ENCODE measurements at regions not wholly inside any gene's neighbourhood (a gene's known extent, or its start where the extent isn't known, plus 50 kb on each side); places are given as distances from the start of the nearest gene placed in this dataset.

DNA sequence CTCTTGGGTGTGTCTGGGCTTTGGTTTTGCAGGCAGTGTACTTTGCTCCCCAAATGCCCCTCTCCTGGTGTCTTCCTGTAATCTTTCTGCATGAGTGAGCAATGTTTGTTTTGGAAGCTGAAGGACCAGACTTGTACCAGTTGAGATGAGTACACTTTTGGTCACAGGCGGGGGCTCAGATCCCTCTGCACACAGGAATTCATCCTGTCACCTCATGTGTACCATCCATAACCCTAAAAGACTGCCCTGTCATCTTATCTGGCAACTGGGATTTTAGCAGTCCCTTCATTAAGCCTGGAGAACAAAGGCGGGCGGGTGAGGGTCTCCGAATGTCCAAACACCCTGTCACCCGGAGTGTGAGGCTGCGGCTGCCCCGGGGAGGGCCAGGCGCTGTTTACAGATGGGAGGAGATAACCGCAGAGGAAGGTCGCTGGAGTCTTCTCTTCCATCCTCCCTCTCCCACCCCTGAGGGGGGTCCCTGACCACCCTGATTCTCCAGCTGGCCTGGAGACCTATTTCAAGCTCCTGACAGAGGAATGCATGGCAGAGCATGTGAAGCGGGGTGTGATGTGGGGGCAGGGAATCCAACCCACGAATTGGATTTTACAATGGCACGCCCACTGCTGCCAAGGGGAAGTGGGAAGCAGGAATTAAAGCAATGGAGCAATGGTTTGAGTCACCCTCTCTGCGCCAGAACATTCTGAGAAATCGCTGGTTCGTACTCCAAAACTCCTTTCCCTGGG is 158.2 kb upstream of the MYCN start:
- peaks cover 3 to 7% of the 10 kb centered on the region in 2 donors for H3K4me1 ChIP-seq (replicated peaks in 1 of 2)
- H3K27ac ChIP-seq = no peak overlapping the region
- 0 to 85% (median 63%) methylated on average over 1 to 9 of the region's 16 CpGs; no CpG with 5 or more reads in 4 of the 10 experiments for WGBS, 10 experiments
- ATAC-seq (replicated peaks in 6 of 8) = no peak
- in situ Hi-C loops (cut with MboI; ENCODE audit: low pct_unique_long_range_greater_than_20kb in 2 of 9, low sequenced_read_pairs in 9 of 9, unreplicated experiment in 9 of 9) = no loop called here
- no peak overlapping the region for H3K4me3 ChIP-seq

DNA sequence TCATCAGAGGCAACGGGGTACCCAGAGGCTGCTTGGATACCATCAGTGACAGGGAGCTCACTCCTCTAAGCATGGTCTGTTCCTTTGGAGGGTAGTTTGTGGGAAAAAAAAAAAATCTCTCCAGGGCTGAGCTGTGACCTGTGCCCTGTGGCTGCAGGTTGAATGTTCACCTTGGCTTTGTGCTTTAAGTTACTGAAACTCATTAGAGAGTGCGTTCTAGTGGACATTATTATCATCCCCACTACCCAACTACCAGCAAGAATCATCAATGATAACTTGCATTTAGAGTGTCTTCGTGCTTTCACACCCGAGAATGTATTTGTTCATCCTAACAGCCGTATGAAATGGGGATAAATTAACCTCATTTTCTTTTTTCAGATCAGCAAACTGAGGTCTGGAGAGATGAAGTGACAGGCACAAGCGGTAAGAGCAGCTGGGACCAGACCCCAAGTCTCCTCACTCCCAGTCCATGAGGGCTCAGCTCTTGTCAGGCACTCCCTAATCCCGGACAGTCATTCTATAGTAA is 157.5 kb upstream of the MYCN start:
- no peak for ATAC-seq (replicated peaks in 6 of 8)
- no peak overlapping the region for H3K4me3 ChIP-seq
- peaks cover 3 to 7% of the 10 kb centered on the region in 2 donors for H3K4me1 ChIP-seq (replicated peaks in 1 of 2)
- WGBS, 10 experiments = 25 to 96% (median 90%) methylated on average over 2 to 6 of the region's 7 CpGs; no CpG with 5 or more reads in 3 of the 10 experiments
- H3K27ac ChIP-seq = no peak overlapping the region
- in situ Hi-C loops (cut with MboI; ENCODE audit: low pct_unique_long_range_greater_than_20kb in 2 of 9, low sequenced_read_pairs in 9 of 9, unreplicated experiment in 9 of 9) = no loop called here

DNA sequence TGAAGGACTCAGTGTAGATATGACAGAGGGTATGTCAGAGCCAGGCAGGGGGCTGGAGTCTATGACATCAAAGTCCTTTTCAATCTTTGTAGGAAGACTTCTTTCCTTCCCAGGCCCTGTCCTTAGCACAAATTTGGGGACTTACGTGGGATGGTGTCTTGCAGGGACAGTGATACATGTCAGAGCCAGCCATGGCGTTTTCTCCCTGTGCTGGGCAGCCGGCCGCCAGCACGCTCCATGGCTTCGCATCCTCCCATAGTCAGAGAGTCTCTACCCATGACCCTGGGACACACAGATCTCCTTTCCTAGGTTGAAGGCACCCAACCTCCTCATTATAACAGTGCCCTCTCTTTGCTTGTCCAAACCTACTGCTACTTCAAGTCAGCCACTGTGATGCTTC is 156.9 kb upstream of the MYCN start:
- 20 to 100% (median 98%) methylated on average over 1 to 5 of the region's 6 CpGs; no CpG with 5 or more reads in 6 of the 10 experiments for WGBS, 10 experiments
- no peak overlapping the region for H3K27ac ChIP-seq
- peaks cover 3 to 12% of the 10 kb centered on the region in 2 donors for H3K4me1 ChIP-seq (replicated peaks in 1 of 2)
- ATAC-seq (replicated peaks in 6 of 8) = no peak
- no peak overlapping the region for H3K4me3 ChIP-seq
- in situ Hi-C loops (cut with MboI; ENCODE audit: low pct_unique_long_range_greater_than_20kb in 2 of 9, low sequenced_read_pairs in 9 of 9, unreplicated experiment in 9 of 9) = no loop called here

DNA sequence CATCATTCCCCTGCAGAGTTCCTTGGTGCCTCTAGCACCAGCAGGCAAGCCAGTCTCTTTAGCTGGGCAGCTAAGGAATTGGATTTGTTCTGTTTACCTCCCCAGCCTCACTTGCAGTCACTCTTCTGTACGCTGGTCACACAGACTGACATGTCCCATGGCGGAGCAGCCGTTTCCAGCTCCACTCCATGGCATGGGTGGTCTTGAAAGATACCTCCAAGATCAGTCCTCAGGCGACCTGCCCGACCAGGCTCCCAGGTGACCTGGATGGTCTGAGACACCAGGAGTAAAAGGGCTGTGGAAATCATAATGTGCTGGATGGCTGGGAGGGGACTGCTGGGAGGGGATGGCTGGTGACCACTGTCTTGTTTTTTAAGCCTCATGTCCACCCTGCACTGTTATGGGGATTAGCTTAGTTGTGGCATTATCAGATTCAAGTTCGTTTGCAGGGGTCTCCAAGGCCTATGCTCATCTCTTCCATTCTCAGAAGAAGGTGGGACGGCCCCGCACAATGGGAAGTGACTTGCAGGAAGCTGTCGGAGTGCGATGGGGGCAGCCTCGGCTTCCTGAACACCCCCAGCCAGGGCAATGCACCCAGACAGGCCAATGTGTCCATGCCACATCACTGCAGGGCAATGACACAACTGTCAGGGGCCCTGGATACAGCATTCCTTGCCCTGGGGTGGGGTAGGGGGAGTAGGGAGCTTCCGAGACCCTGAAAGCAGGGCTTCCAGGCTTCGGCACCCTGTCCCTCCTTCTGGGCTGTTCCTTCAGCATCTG is 156.1 kb upstream of the MYCN start:
- WGBS, 10 experiments = 60 to 100% (median 73%) methylated on average over 1 to 4 of the region's 13 CpGs; no CpG with 5 or more reads in 4 of the 10 experiments
- no peak for ATAC-seq (replicated peaks in 6 of 8)
- Histone ChIP-seq H3K4me3 (no peak overlapping the region), H3K27ac (no peak overlapping the region), H3K4me1 (replicated peaks in 1 of 2) (peaks cover 3 to 12% of the 10 kb centered on the region in 2 donors)
- in situ Hi-C loops (cut with MboI; ENCODE audit: low pct_unique_long_range_greater_than_20kb in 2 of 9, low sequenced_read_pairs in 9 of 9, unreplicated experiment in 9 of 9) = no loop called here

DNA sequence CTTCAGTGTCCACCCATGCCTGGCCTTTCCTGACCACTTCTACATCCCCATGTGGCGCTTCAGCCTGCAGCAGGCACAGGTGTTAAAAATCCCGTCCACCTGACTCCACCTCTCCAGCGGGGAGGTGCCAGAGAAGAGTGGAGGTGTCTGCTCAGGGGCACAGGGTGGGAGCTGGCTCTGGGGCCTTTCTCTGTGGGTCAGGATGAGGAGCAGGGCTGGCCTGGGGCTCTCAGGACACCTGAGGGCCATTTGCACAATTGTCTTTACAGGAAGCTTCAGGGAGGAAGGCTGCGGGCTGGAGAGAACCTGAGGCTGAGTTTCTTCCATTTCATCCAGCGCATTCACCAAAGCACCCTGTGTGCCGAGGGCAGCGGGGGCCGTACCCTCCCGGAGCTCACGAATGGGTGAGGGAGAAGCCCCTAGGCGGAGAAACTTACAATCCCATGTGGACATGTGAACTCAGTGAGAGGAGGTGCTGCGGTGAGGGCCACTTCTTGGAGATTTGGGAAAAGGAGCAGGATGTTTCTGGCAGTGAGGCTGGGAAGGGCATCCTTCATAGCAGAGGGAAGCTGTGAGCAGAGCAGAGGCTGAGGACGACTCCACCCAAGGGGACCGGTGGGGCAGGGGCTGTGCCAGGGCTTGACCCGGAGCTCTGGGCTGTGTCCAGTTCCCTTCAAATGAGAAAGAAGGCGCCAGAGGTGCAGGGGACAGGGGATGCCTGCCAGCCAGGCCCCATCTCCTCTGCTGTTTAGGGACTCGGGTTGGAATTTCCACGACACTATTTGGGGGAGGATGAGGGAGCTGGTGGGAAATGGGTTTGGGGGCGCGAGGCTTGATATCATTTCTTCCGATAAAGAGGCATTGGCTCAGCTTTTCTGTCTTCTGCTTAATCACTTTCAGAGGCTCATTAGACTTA is 155.2 kb upstream of the MYCN start:
- Histone ChIP-seq H3K27ac (no peak overlapping the region), H3K4me1 (replicated peaks in 1 of 2) (peaks cover 2 to 12% of the 10 kb centered on the region in 2 donors), H3K4me3 (no peak overlapping the region)
- WGBS, 10 experiments = 5 to 97% (median 80%) methylated on average over 1 to 7 of the region's 21 CpGs; no CpG with 5 or more reads in 3 of the 10 experiments
- ATAC-seq (replicated peaks in 6 of 8) = no peak
- in situ Hi-C loops (cut with MboI; ENCODE audit: low pct_unique_long_range_greater_than_20kb in 2 of 9, low sequenced_read_pairs in 9 of 9, unreplicated experiment in 9 of 9) = no loop called here

GRCh38 chr2:15786003-15786654 is 154.2 kb upstream of the MYCN start:
- Histone ChIP-seq H3K4me3 (no peak overlapping the region), H3K27ac (no peak overlapping the region), H3K4me1 (replicated peaks in 1 of 2) (peaks cover 0 to 9% of the 10 kb centered on the region in 2 donors)
- 9 to 100% (median 94%) methylated on average over 1 to 8 of the region's 11 CpGs for WGBS, 10 experiments
- in situ Hi-C loops (cut with MboI; ENCODE audit: low pct_unique_long_range_greater_than_20kb in 2 of 9, low sequenced_read_pairs in 9 of 9, unreplicated experiment in 9 of 9) = no loop called here
- ATAC-seq (replicated peaks in 6 of 8) = no peak

DNA sequence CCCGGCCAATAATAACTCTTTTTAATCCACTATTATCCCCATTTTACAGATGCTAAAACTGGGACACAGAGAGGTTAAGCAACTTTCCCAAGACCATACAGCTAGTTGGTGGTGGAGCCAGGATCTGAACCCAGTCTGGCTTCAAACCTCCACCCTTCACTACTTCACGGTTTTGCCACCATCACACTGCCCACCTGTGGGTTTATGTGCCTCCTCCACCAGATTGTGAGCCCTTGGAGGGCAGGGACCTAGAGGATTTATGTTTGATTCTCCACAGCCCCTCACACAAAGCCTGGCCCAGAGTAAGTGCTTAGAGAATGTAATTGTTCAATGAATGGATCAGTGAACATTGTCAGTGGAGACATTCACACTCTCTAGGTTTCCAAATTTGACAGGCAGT is 153.4 kb upstream of the MYCN start:
- H3K4me1 ChIP-seq (replicated peaks in 1 of 2) = peaks cover 0 to 8% of the 10 kb centered on the region in 2 donors
- WGBS, 10 experiments = 100% methylated on average over 1 of the region's 2 CpGs; no CpG with 5 or more reads in 8 of the 10 experiments
- no peak for ATAC-seq (replicated peaks in 6 of 8)
- H3K27ac ChIP-seq = no peak overlapping the region
- in situ Hi-C loops (cut with MboI; ENCODE audit: low pct_unique_long_range_greater_than_20kb in 2 of 9, low sequenced_read_pairs in 9 of 9, unreplicated experiment in 9 of 9) = no loop called here
- no peak overlapping the region for H3K4me3 ChIP-seq

DNA sequence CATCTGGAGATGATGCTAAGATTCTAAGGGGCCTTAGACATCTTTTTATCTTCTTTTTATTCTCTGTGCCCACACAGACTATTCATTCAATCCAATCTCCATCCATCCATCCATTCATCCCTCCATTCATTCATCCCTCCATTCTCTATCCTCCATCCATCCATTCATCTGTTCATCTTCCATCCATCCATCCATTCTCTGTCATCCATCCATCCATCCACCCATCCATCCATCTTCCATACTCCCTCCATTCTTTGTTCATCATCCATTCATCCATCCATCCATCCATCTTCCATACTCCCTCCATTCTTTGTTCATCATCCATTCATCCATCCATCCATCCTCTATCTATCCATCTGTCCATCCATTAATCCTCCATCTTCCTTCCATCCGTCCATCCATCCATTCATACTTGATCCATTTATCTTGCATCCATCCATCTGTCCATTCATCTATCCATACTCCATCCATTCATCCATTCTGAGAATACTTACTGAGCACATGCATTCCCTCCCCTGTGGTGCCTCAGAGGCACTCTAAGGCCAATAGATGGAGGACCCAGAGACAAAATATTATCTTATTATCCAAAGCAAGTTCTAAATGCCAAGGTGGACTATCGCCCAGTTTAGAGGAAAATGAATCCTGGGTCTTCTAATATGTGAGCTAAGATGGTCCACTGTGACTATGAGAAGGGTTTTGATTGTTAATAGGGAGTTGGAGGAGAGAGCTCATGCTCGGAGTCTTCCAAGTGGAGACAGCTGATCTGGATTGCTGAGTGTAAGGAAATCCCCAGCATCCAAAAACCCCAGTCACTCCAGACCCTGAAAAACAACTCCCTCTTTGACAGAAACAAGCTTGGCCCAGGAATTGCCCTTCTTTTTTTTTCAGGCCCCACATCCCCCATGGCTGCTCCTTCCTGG is 152.6 kb upstream of the MYCN start:
- ATAC-seq (replicated peaks in 6 of 8) = no peak
- Histone ChIP-seq H3K4me1 (replicated peaks in 1 of 2) (peaks cover 0 to 6% of the 10 kb centered on the region in 2 donors), H3K4me3 (no peak overlapping the region), H3K27ac (no peak overlapping the region)
- WGBS, 10 experiments = 0 to 100% (median 94%) methylated on average over 1 to 3 of the region's 3 CpGs
- in situ Hi-C loops (cut with MboI; ENCODE audit: low pct_unique_long_range_greater_than_20kb in 2 of 9, low sequenced_read_pairs in 9 of 9, unreplicated experiment in 9 of 9) = no loop called here

- ATAC-seq (replicated peaks in 6 of 8) = no peak
- 0 to 43% (median 24%) methylated on average over 1 to 8 of the region's 11 CpGs; no CpG with 5 or more reads in 4 of the 10 experiments for WGBS, 10 experiments
- H3K4me3 ChIP-seq = no peak overlapping the region
- in situ Hi-C loops (cut with MboI; ENCODE audit: low pct_unique_long_range_greater_than_20kb in 2 of 9, low sequenced_read_pairs in 9 of 9, unreplicated experiment in 9 of 9) = no loop called here
- peaks cover 0 to 6% of the 10 kb centered on the region in 2 donors for H3K4me1 ChIP-seq (replicated peaks in 1 of 2)
- H3K27ac ChIP-seq = no peak overlapping the region
Observed at GRCh38 chr2:15788455-15788829, 151.9 kb upstream of the MYCN start.

- no peak for ATAC-seq (replicated peaks in 6 of 8)
- in situ Hi-C loops (cut with MboI; ENCODE audit: low pct_unique_long_range_greater_than_20kb in 2 of 9, low sequenced_read_pairs in 9 of 9, unreplicated experiment in 9 of 9) = no loop called here
- Histone ChIP-seq H3K4me1 (replicated peaks in 1 of 2) (peaks cover 0 to 6% of the 10 kb centered on the region in 2 donors), H3K27ac (no peak overlapping the region), H3K4me3 (no peak overlapping the region)
- 10 to 91% (median 86%) methylated on average over 2 to 8 of the region's 9 CpGs; no CpG with 5 or more reads in 5 of the 10 experiments for WGBS, 10 experiments
Observed at GRCh38 chr2:15788830-15789229, 151.5 kb upstream of the MYCN start.

DNA sequence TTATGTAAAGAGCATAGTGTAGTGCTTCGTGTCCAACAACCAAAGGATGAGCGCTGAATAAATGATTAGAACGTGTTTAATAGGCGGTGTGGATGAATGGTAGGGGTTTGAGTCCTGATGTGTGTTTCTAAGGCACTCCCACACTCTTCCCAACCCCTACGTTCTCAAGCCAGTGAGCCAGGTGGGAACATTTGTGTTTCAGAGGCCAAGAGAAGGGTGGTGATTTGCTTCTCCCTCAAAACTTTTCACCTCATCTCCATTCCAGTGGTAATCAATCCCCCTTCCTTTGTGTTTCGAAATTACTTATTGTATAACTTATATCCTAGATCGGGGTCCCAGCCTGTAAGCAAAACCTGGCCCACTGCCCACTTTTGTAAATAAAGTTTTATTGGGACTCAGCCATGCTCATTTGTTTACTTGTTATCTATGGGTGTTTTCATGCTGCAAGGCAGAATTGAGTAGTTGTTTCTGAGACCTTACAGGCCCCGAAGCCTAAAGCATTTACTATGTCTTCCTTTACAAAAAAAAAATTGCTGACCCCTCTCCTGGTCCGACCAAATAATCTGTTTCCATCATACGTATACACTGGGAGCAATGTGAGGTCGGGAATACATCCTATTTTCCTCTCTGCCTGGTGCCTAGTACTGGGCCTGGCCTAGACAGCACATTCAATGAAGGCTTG is 150.8 kb upstream of the MYCN start:
- Histone ChIP-seq H3K27ac (no peak overlapping the region), H3K4me1 (replicated peaks in 1 of 2) (peaks cover 0 to 6% of the 10 kb centered on the region in 2 donors), H3K4me3 (no peak overlapping the region)
- in situ Hi-C loops (cut with MboI; ENCODE audit: low pct_unique_long_range_greater_than_20kb in 2 of 9, low sequenced_read_pairs in 9 of 9, unreplicated experiment in 9 of 9) = no loop called here
- no peak for ATAC-seq (replicated peaks in 6 of 8)
- 3 to 100% (median 84%) methylated on average over 2 to 11 of the region's 11 CpGs for WGBS, 10 experiments

All from motor neuron (in vitro differentiated cells).